Trophoblast cell (in vitro differentiated cells and primary cell): ENCODE measurements at regions not wholly inside any gene's neighbourhood (a gene's known extent, or its start where the extent isn't known, plus 50 kb on each side); places are given as distances from the start of the nearest gene placed in this dataset.

ENCODE experiments used
- DNase-seq, 2 donors: peaks; one replicate each; pipeline ENCODE4 v3.0.0-alpha.2; 2016
- H2AFZ ChIP-seq: 2 replicates; pipeline ENCODE4 v1.6.1; 2013; ENCODE audit warnings: low read length, moderate library complexity, mild to moderate bottlenecking; ENCODE audit not compliant: insufficient read depth, poor library complexity
- H2AK5ac ChIP-seq: 2 replicates; pipeline ENCODE4 v1.6.1; 2013; ENCODE audit warnings: mild to moderate bottlenecking, low read length
- H2BK120ac ChIP-seq: 2 replicates; pipeline ENCODE4 v1.6.1; 2013; ENCODE audit warnings: low read length, mild to moderate bottlenecking, moderate library complexity; ENCODE audit not compliant: insufficient read depth, poor library complexity
- H2BK12ac ChIP-seq: 2 replicates; pipeline ENCODE4 v1.6.1; 2013; ENCODE audit warnings: mild to moderate bottlenecking, low read length, moderate library complexity
- H2BK5ac ChIP-seq: 2 replicates; pipeline ENCODE4 v1.6.1; 2013; ENCODE audit warnings: low read length, low read depth, moderate library complexity, mild to moderate bottlenecking; ENCODE audit not compliant: poor library complexity
- H3K14ac ChIP-seq: 2 replicates; pipeline ENCODE4 v1.6.1; 2013; ENCODE audit warnings: mild to moderate bottlenecking, low read length
- H3K18ac ChIP-seq: 2 replicates; pipeline ENCODE4 v1.6.1; 2013; ENCODE audit warnings: mild to moderate bottlenecking, low read length
- H3K23ac ChIP-seq: 2 replicates; pipeline ENCODE4 v1.6.1; 2013; ENCODE audit warnings: low read length
- H3K27ac ChIP-seq: 2 replicates; pipeline ENCODE4 v1.5.1; 2013; ENCODE audit warnings: low read depth, mild to moderate bottlenecking, inconsistent platforms, low read length, moderate library complexity
- H3K27me3 ChIP-seq: 2 replicates; pipeline ENCODE4 v1.6.1; 2013; ENCODE audit warnings: inconsistent platforms, mild to moderate bottlenecking, low read length, moderate library complexity; ENCODE audit not compliant: insufficient read depth
- H3K36me3 ChIP-seq, 2 experiments: 1 replicate in 1 of 2; 2 replicates in 1 of 2; pipeline ENCODE4 v1.6.1; 2013; ENCODE audit warnings: low read length in 2 of 2, mild to moderate bottlenecking in 2 of 2, moderate library complexity in 1 of 2; ENCODE audit not compliant: insufficient read depth in 2 of 2, control insufficient read depth in 1 of 2
- H3K4ac ChIP-seq: 2 replicates; pipeline ENCODE4 v1.6.1; 2013; ENCODE audit warnings: low read depth, mild to moderate bottlenecking, low read length, moderate library complexity
- H3K4me1 ChIP-seq, 2 experiments: 1 replicate in 1 of 2; 2 replicates in 1 of 2; pipeline ENCODE4 v1.6.1; 2013; ENCODE audit warnings: low read length in 2 of 2, mild to moderate bottlenecking in 2 of 2, moderate library complexity in 1 of 2; ENCODE audit not compliant: insufficient read depth in 2 of 2, control insufficient read depth in 1 of 2
- H3K4me2 ChIP-seq: 2 replicates; pipeline ENCODE4 v1.6.1; 2013; ENCODE audit warnings: inconsistent platforms, mild to moderate bottlenecking, low read length, moderate library complexity
- H3K4me3 ChIP-seq: 2 replicates; pipeline ENCODE4 v1.5.1; 2013; ENCODE audit warnings: mild to moderate bottlenecking, low read depth, low read length, inconsistent platforms
- H3K79me1 ChIP-seq: one replicate; pipeline ENCODE4 v1.6.1; 2013; ENCODE audit warnings: low read length
- H3K79me2 ChIP-seq: 2 replicates; pipeline ENCODE4 v1.6.1; 2013; ENCODE audit warnings: low read length, mild to moderate bottlenecking; ENCODE audit not compliant: control insufficient read depth, insufficient read depth, poor library complexity
- H3K9ac ChIP-seq: 2 replicates; pipeline ENCODE4 v1.6.1; 2013; ENCODE audit warnings: mild to moderate bottlenecking, low read length
- H3K9me3 ChIP-seq: 2 replicates; pipeline ENCODE4 v1.6.1; 2013; ENCODE audit warnings: low read depth, mild to moderate bottlenecking, control low read depth, inconsistent platforms, low read length; ENCODE audit not compliant: insufficient read depth
- H4K12ac ChIP-seq: 2 replicates; pipeline ENCODE4 v1.6.1; 2013; ENCODE audit warnings: low read depth, mild to moderate bottlenecking, low read length, moderate library complexity
- H4K8ac ChIP-seq: 2 replicates; pipeline ENCODE4 v1.6.1; 2013; ENCODE audit warnings: low read depth, mild to moderate bottlenecking, low read length, moderate library complexity
- H4K91ac ChIP-seq: one replicate; pipeline ENCODE4 v1.6.1; 2013; ENCODE audit warnings: low read depth, mild to moderate bottlenecking, low read length, moderate library complexity
- WGBS: extraction: QIAGEN DNeasy Blood & Tissue Kit; methylation state at CpG from one replicate; pipeline ENCODE4 v1.1.7; 2013; ENCODE audit warnings: missing lambda C conversion rate; ENCODE audit not compliant: insufficient read length, insufficient coverage; ENCODE audit errors: extremely low coverage; 5-methylcytosine and 5-hydroxymethylcytosine counted together

DNA sequence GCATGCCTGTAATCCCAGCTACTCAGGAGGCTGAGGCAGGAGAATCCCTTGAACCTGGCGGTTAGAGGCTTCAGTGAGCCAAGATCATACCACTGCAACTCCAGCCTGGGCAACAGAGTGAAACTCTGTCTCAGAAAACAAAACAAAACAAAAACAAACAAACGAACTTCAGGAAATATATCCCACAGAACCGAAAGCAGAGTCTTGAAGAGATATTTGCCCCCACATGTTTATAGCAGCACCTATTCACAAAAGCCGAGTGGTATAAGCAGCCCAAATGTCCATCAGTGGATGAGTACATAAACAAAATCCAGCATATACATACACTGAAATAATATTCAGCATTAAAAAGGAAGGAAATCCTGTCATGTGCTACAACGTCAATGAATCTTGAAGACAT lies 57.6 kb upstream of the GRIN3A start:
- H3K9me3 ChIP-seq = no peaks in the 10 kb centered on the region
- H2AFZ ChIP-seq = no peak overlapping the region
- no peak overlapping the region for H3K18ac ChIP-seq
- no peaks in the 10 kb centered on the region for H3K79me1 ChIP-seq
- no peak overlapping the region for H3K14ac ChIP-seq
- H3K4me1 ChIP-seq = no peaks in the 10 kb centered on the region
- H2BK5ac ChIP-seq = no peak overlapping the region
- H3K9ac ChIP-seq = no peak overlapping the region
- H3K4me3 ChIP-seq = no peak overlapping the region
- no peak overlapping the region for H3K27ac ChIP-seq
- H3K27me3 ChIP-seq = no peaks in the 10 kb centered on the region
- H2BK120ac ChIP-seq = no peak overlapping the region
- no peak overlapping the region for H3K23ac ChIP-seq
- no peak overlapping the region for H3K4me2 ChIP-seq
- WGBS = no CpG with 5 or more reads among the region's 5 CpGs
- H4K91ac ChIP-seq = no peak overlapping the region
- no peaks in the 10 kb centered on the region for H3K36me3 ChIP-seq
- H4K8ac ChIP-seq = no peak overlapping the region
- H2BK12ac ChIP-seq = no peak overlapping the region
- no peak overlapping the region for H3K4ac ChIP-seq
- no peak overlapping the region for H2AK5ac ChIP-seq
- H3K79me2 ChIP-seq = no peaks in the 10 kb centered on the region
- no peak for DNase-seq
- no peak overlapping the region for H4K12ac ChIP-seq

DNA sequence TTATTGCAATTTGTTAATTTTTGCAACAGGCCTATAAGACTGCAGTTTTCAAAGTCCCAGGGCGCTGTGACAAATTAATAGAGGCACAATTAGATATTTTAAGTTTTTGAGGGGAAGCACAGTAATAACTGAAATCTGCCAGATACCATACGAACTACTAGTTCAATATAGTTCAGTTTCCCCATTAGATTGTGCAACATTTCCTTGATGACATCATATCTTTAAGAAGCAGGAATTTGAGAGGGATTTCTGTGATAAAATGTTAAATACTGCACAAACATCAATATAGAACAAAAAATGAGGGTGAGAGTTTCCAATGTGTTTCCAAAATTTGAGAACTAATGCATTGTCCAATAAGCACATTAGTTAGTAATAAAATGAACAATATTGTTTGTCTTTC lies 56.7 kb upstream of the GRIN3A start:
- H3K36me3 ChIP-seq = no peaks in the 10 kb centered on the region
- no peak overlapping the region for H3K27ac ChIP-seq
- H3K4ac ChIP-seq = no peak overlapping the region
- H3K14ac ChIP-seq = no peak overlapping the region
- H4K12ac ChIP-seq = no peak overlapping the region
- no peak overlapping the region for H3K18ac ChIP-seq
- no peak overlapping the region for H2BK5ac ChIP-seq
- H3K4me3 ChIP-seq = no peak overlapping the region
- no peaks in the 10 kb centered on the region for H3K27me3 ChIP-seq
- H2AK5ac ChIP-seq = no peak overlapping the region
- H3K23ac ChIP-seq = no peak overlapping the region
- H4K8ac ChIP-seq = no peak overlapping the region
- WGBS = no CpG with 5 or more reads among the region's 2 CpGs
- DNase-seq = no peak
- H3K79me2 ChIP-seq = no peaks in the 10 kb centered on the region
- H2AFZ ChIP-seq = no peak overlapping the region
- no peak overlapping the region for H2BK12ac ChIP-seq
- H3K9me3 ChIP-seq = no peaks in the 10 kb centered on the region
- no peaks in the 10 kb centered on the region for H3K79me1 ChIP-seq
- H2BK120ac ChIP-seq = no peak overlapping the region
- no peaks in the 10 kb centered on the region for H3K4me1 ChIP-seq
- no peak overlapping the region for H4K91ac ChIP-seq
- H3K4me2 ChIP-seq = no peak overlapping the region
- H3K9ac ChIP-seq = no peak overlapping the region

DNA sequence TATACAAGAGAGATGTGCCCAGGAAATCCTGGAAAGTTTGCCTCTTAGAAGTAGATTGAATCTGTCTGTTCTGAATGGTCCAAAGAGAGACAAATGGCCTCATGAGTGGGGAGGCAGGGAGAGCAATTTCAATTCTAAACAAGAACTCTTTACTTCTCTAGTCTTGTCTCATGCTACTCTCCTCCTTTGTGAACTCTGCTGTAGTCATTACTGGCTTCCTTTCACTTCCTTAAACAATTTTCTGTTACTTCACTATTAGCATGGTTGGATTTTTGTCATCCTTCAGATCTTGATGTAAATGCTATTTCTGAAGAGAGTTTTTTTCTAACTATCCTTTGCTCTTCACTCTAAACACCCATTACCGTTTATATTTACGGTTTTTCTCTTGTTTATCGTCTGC lies 54.0 kb upstream of the GRIN3A start:
- Histone ChIP-seq H2AFZ (no peak overlapping the region), H3K79me2 (no peaks in the 10 kb centered on the region), H2BK12ac (no peak overlapping the region), H3K4me3 (no peak overlapping the region), H4K91ac (no peak overlapping the region), H3K23ac (no peak overlapping the region), H4K12ac (no peak overlapping the region), H2BK5ac (no peak overlapping the region), H3K18ac (no peak overlapping the region), H3K4me1 (no peaks in the 10 kb centered on the region), H3K27ac (no peak overlapping the region), H4K8ac (no peak overlapping the region), H2BK120ac (no peak overlapping the region), H3K9ac (no peak overlapping the region), H3K14ac (no peak overlapping the region), H3K79me1 (no peaks in the 10 kb centered on the region), H3K4me2 (no peak overlapping the region), H3K27me3 (no peaks in the 10 kb centered on the region), H2AK5ac (no peak overlapping the region), H3K9me3 (no peaks in the 10 kb centered on the region), H3K4ac (no peak overlapping the region), H3K36me3 (no peaks in the 10 kb centered on the region)
- no peak for DNase-seq
- WGBS = no CpG with 5 or more reads among the region's 3 CpGs

DNA sequence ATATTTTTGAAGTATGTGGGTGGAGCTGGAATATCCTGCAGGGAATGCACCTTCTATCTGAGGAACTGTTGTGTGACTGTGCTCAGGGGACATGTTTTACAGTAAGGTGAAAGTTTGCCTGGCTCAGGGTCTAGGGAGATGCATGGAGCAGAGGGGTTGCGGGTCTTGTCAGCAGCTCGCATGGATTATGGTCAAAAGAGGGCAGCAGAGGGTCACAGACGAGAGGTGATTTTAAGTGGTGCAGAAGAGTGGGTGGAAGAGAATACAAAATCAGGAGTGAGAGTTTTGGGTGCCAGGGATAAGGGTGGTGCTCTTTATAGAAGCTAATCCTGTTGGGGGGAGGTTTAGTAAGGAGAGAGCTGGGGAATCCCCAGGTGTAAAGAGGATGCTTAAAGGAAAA lies 53.5 kb upstream of the GRIN3A start:
- H3K36me3 ChIP-seq = no peaks in the 10 kb centered on the region
- no peak overlapping the region for H2BK120ac ChIP-seq
- no peaks in the 10 kb centered on the region for H3K9me3 ChIP-seq
- no peak overlapping the region for H3K18ac ChIP-seq
- no peak overlapping the region for H3K4ac ChIP-seq
- no peak overlapping the region for H4K8ac ChIP-seq
- H2AFZ ChIP-seq = no peak overlapping the region
- peak in 1 of 2 donors; percentile 13 for DNase-seq
- no peak overlapping the region for H3K23ac ChIP-seq
- H3K14ac ChIP-seq = no peak overlapping the region
- no peaks in the 10 kb centered on the region for H3K4me1 ChIP-seq
- no peaks in the 10 kb centered on the region for H3K79me2 ChIP-seq
- no peak overlapping the region for H2BK5ac ChIP-seq
- no peak overlapping the region for H3K9ac ChIP-seq
- H4K12ac ChIP-seq = no peak overlapping the region
- no peak overlapping the region for H3K27ac ChIP-seq
- H4K91ac ChIP-seq = no peak overlapping the region
- no peak overlapping the region for H2AK5ac ChIP-seq
- no peaks in the 10 kb centered on the region for H3K27me3 ChIP-seq
- H3K4me3 ChIP-seq = no peak overlapping the region
- H3K79me1 ChIP-seq = no peaks in the 10 kb centered on the region
- WGBS = no CpG with 5 or more reads among the region's 3 CpGs
- H2BK12ac ChIP-seq = no peak overlapping the region
- no peak overlapping the region for H3K4me2 ChIP-seq
